Limb (tissue), 2 donors: ENCODE measurements at regions not wholly inside any gene's neighbourhood (a gene's known extent, or its start where the extent isn't known, plus 50 kb on each side); places are given as distances from the start of the nearest gene placed in this dataset.
A peak's percentile ranks its signal among the peaks of the same experiment; 100 is the strongest.

Experiments
- DNase-seq, 2 donors: peaks; one replicate each; pipeline ENCODE4 v3.0.0-alpha.2; 2016; ENCODE audit errors: extremely low spot score in 2 of 2

DNA sequence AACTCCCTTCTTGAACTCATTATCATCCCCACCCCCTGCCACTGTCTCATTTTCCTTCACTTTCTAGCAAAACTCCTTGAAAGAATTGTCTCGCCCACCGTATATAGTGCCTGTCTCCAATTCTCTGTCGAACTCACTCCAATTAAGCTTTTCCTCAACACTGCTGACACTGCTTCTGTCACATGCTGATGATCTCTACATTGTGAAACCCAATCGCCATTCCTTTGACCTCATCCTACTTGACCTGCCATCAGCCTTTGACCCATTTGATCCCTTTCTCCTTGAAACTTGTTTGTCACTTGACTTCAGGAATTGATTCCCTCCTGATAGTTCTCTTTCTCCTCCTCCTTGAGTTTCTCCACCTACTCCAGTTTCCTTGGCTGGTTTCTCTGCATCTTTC lies 54.8 kb downstream of the CCDC71L start:
- no peak for DNase-seq

DNA sequence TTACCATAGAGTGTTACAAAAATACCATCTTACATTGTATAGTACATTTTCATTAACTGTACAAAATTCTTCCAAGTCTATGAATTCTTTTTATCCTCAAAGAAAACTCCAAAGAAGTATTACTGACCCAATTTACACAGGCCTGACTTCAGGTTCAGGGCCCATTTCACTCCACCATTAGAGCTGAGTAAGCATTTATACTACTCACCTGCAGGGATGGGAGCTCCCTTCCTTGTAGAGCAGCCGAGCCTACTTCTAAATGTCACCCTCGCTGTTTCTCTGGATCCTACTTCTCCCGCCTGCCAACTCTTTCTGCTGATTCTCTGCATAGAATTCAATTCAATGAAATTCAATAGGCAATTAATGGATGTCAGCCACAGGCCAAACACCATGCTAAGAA lies 56.0 kb downstream of the CCDC71L start:
- no peak for DNase-seq

- no peak for DNase-seq
Observed at GRCh38 chr7:106604303-106604924, 56.5 kb downstream of the CCDC71L start.

- DNase-seq, result no peak
Observed at GRCh38 chr7:106603346-106603745, 57.6 kb downstream of the CCDC71L start.

DNA sequence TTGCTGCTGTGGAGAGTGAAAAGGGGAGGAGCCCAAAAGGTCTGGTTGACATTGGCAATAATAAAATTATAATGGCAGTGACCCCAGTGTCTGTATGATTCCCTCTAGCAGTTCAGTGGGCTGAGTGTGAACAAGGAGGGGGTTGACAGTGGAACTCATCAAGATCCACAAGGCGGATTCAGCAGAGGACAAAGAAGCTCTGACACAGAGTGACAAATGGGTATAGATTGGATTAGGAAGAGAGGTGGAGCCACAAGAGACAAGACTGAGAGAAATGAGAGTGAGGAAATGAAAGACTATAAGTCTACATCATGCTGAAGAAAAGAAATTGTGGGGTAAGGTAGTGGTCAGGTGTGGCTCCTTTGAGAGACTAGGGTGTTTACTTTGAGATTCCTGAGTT lies 58.9 kb downstream of the CCDC71L start:
- DNase-seq, result no peak

- no peak for DNase-seq
Observed at GRCh38 chr7:106600569-106601373, 60.2 kb downstream of the CCDC71L start.

GRCh38 chr7:106599343-106599698 lies 61.6 kb downstream of the CCDC71L start:
- no peak for DNase-seq

GRCh38 chr7:106598663-106599342 lies 62.2 kb downstream of the CCDC71L start:
- DNase-seq, result peak; percentile 57 to 63

DNA sequence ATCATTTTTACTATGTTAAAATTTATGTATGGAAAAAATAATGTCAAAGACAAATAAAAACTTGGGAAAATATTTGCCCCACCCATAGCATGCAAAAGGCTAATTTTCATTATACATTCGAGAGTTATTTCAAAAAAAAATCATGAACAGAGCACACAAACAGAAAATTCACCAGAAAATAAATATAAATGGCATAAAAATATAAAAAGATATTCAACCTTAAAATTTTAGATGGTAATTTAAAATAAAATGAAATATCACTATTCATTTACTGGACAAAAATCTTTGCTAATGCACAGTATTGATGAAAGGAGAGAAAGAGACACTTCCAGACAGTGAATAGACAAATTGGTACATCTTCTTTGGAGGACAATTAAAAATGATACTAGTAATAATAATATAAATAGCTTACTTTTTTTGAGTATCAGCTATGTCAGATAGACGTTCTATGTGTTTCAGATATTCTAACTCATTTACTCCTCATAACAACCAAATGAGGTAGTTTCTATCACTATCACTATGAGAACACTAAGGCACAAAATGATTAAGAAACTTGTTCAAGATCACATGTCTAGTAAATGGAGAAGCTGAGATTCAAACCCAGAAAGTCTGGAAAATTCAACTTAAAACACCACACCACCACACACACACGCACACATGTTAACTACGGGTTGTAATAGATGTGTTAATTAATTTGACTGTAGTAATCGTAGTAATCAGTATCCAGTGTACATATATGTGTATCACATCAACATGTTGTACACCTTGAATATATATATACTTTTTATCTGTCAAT lies 63.0 kb downstream of the CCDC71L start:
- DNase-seq, result no peak

DNA sequence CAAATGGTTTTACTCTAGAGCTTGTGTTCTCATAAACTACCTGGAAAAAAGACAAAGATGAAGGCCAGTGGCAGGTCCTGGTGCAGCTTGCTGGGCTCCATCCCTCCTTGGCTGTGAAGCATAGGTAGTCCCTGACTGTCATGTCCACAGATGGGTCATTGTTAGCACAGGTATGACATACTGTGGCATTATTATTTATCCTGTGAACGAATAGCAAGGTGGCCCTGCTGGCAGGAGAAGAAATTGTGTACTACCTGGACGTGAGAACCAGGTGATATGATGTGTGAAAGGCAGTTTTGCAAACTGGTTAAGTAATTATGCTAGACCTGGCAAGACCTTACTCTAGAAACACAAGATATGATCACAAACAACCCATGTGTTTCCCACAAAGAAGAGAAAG lies 63.9 kb downstream of the CCDC71L start:
- no peak for DNase-seq

DNA sequence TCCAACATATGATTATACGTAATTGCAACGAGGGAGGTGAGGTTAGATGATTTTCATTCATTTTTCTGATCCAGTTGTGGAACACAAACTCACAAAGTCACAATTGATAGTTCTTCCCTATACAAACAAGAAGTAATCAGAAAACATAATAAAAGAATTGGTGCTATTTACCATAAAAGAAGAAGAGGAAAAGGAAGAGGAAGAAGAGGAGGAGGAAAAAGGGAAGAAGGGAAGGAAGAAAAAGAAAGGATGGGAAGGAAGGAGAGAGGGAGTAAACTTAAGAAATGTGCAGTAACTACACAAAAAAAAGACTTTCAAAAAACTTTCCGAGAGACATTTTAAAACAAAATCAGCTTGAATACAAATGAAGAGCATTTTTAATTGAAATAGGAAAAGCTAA lies 65.0 kb downstream of the CCDC71L start:
- DNase-seq, result no peak

- no peak for DNase-seq
Observed at GRCh38 chr7:106593028-106593417, 67.9 kb downstream of the CCDC71L start.

DNA sequence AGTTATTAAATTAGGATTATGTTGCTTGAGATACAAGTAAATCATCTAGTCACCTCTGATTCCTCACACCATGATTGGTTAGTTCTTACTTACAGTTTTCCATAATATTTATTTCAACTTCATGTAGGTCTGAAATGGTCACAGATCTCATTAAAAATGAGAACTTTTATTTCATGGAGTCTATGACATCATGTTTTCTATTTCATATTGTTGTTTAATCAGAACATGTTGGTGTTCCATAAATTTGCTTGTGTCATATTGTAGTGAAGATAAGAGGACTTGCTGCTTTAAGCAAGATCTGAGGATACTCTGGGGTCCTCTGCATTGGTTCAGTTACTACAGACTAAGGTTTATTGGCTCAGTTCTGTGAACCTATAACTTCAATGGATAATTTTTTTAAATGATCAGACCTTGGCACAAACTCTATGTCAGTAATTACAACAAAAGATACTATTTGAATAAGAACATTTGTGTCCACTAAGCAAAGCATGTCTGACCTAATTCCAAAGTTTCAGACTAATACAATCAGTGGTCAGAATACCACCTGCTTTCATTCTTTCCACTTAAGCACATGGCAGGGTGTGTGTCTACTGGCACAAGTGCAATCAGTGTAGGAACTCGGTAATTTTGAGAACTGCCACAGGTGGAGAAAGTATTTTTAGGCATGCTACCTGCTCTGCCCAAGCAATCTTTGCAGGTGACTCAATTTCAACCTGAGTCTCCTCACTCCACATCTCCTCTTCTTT lies 68.5 kb downstream of the CCDC71L start:
- no peak for DNase-seq

DNA sequence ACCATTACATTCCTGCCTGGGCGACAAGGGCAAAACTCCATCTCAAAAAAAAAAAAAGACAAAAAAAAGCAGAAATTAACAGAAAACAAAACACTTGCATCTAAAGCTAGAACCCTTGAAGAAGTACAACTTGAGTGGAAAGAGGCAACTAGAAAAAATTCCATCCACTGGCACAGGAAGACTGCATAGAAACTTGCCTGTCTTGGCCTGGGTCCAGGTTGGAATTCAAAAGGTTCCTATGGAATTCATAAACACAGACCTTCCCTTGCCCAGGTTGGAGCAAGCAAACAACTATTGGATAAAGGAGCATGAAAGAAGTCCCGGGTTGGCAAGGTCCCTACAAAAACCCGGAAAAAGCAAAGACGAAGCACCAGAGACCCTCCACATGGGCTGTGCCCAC lies 69.8 kb downstream of the CCDC71L start:
- no peak for DNase-seq

GRCh38 chr7:106590209-106590816 lies 70.6 kb downstream of the CCDC71L start:
- no peak for DNase-seq

GRCh38 chr7:106589198-106589879 lies 71.6 kb downstream of the CCDC71L start:
- DNase-seq, result no peak

DNA sequence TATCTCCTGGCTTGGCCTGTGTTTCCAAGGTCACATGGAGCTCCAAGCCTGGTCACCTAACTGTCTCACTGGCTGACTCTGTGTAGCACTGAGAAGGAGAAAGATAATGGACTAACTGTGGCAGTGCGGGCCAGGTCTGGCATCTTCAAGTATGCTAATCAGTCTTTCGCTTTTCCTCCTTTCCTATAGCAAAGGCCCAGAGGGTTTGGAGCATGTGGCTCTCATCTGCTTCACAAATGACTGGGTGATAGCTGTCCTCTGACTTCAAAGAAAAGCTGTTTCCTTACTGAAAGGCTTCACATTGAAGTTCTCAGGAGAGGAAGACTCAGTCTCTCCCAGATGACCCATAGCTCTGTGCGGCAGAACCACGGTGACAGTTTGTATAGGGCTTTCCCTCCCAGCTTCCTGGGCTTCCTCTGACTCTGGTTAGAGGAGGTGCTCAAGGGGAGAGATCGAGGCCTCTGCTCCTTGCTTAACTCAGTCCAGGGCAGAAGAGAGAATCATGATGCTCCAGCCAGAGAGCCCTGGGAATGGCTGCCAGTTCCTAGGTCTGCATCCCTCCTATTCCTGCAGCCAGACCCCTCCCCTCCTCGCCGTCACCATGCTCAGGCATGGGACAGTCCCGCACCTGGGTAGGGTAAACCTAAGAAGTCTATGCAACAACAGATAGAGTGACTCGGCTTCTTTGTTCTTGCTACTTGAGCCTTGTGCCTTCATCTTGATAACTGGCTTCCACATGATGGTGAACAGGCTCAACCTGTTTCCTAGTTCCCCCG lies 72.3 kb downstream of the CCDC71L start:
- DNase-seq, result no peak

GRCh38 chr7:106584914-106585759 lies 75.8 kb downstream of the CCDC71L start:
- DNase-seq, result no peak
